ENCODE measurements at regions not wholly inside any gene's neighbourhood (a gene's known extent, or its start where the extent isn't known, plus 50 kb on each side); places are given as distances from the start of the nearest gene placed in this dataset.

- TF ChIP-seq POLR2A (IDR thresholded peaks at IDR 0.05) (no peak), CTCF (IDR thresholded peaks at IDR 0.05) (no peak)
Measured at GRCh38 chr5:145198525-145199260, 636.4 kb downstream of the PRELID2 start.

Measured in esophagus squamous epithelium (tissue), 4 donors.